ENCODE measurements at regions not wholly inside any gene's neighbourhood (a gene's known extent, or its start where the extent isn't known, plus 50 kb on each side); places are given as distances from the start of the nearest gene placed in this dataset.

DNA sequence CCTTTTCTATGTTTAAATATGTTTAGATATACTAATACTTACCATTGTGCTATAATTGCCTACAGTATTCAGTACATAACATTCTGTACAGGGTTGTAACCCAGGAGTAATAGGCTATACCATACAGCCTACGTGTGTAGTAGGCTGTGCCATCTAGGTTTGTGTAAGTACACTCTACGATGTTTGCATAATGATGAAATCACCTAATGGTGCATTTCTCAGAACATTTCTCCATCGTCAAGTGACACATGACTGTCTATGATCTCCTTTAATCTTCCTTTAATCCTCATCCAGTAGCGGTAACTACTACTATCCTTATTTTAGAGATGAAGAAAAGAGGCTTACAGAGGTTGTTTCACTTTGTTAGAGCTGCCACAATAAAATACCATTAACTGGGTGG lies 369.2 kb downstream of the PLK2 start:
- DNase-seq: no peak

DNA sequence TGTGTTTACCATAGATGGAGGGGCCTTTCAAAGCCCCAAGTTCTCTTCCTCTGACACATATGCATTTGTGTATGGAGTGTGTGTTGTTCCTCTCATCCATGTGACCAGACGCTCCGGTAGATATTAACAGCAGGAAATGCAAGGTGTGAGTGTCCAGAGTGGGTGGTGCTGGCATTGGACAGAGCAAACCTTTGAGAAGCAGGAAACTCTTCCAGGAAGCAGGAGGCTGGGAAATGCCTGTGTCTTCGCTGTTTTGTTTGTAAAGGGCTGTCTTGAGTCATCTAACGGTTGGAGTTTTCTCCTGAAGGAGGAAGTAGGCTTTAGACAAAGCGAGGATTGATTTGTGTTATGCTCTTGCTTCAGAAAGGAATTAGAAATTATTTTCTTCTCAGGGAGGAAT lies 370.9 kb downstream of the PLK2 start:
- DNase-seq: no peak

DNA sequence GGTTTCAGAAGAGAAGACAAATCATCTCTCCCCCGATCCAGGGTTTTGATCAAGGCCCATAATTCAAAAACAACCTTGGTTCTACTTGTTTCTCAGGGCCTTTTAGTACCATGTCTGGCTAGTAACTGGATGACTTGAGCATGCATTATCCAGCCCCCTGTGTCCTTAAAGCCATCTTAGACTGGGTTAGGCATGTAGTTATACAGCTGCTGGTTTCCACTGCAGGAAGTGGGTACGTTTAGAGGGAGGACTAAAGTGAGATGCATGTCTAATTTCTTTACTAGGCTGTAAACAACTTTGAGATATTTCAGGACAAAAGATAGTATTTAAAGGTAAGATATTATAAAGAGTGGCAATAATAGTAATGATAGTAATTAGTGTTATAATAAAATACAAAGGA lies 372.0 kb downstream of the PLK2 start:
- DNase-seq: no peak

DNA sequence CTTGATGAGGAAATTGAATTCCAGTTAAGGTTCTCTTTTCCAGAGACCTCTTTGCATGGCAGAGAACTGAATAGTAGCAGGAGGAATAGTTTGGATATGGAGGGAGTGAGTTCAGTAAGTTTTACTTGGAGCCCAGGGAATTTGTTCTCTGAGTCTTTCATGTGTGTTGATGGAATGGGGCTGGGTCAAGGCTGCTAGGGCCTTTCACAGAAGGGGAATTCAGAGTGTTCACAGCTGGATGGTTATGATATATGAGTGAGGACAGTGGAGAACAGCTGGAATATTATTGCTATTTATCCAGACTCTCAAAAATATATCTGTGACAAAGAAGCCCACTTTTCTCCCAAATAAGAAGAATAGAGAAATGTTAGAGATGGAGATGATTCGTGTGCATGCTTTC lies 372.8 kb downstream of the PLK2 start:
- DNase-seq: no peak

DNA sequence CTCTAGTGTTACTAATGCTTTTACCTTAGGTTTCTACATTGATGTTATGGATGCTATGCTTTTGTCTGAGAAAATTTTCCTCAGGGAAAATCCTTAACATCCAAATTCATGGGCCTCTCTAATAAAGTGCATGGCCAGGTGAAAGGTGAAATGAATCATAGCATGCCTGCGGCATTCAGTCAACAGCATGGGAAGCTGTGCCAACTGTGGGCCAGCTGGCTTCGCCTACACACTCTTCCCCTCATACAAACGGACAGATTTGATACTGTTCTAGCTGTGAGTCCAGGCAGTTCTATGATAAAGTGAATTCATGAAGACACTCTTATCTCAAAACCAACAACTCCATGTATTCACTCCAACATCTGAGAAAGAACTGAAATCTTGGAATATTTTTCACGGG lies 374.1 kb downstream of the PLK2 start:
- no peak for DNase-seq

DNA sequence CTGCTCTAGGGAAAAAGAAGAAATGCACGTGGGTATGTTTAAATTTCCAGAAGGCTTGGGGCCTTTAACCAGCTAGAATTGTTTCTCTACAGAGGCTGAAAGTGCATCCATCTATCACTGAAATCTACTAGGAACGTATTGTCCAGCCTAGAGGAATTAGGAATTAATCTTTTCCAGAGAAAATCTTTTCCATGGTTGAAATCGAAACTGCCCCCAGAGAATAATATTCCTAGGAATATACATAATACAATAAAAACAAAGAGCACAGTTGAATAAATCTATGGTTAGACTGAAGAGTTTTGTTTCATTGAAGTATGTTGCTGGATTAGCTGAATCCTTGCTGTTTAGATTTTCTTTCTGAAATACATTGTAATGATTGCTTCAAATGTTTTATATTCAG lies 378.5 kb downstream of the PLK2 start:
- DNase-seq: no peak

DNA sequence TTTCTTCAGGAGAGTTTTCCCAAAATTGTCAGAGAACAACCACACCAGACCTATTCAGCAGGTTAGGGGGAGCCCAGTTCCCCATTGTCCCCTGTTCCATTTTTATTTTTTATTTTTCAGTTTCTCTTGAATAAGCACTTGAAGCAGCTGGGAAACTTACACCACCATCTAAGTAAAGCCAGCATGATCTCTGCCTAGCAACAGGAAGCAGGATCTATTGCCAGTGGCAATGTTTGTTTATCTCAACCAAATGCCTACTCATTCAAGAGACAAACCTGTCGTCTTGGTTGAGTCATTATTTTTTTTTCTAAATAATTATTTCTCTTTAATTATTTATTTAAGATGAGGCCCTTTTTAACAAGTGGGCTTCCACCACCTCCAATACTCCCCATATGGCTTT lies 379.3 kb downstream of the PLK2 start:
- DNase-seq: no peak

DNA sequence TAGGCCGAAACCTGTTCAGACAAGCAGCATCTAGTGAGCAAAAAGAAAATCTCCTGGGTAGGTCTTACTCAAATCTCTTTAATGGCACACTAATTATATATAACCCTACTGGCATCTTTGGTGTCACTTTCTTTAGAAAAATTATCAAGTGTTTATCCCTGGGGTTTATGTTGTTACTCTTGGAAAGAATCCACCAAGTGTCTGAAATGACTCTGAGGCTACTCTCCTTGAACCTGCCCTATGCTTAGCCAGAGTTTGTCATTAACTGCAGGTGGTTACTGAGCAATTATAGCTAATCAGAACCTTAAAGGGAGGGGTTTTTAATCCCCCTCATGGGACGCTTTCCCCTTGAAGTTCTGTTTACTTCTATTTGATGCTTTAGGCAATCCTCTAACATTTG lies 381.9 kb downstream of the PLK2 start:
- DNase-seq: no peak

DNA sequence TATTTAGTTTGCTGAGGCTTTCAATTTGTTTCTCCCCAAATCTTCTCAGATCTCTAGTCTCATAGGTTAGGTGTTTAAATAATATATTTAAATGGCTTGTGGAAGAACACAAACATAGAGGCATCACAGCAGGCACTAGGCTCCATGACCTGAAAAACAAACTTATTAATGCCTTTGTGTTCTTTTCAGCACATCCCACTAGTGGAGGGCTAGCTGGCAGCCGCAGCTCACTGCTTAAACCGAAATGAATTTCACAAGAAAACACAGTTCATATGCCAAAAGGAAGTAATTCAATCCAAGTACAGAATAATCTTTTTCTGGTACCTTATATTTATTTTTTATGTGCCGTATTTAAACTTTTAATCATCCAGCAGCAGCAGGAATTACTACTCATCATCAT lies 382.5 kb downstream of the PLK2 start:
- no peak for DNase-seq

DNA sequence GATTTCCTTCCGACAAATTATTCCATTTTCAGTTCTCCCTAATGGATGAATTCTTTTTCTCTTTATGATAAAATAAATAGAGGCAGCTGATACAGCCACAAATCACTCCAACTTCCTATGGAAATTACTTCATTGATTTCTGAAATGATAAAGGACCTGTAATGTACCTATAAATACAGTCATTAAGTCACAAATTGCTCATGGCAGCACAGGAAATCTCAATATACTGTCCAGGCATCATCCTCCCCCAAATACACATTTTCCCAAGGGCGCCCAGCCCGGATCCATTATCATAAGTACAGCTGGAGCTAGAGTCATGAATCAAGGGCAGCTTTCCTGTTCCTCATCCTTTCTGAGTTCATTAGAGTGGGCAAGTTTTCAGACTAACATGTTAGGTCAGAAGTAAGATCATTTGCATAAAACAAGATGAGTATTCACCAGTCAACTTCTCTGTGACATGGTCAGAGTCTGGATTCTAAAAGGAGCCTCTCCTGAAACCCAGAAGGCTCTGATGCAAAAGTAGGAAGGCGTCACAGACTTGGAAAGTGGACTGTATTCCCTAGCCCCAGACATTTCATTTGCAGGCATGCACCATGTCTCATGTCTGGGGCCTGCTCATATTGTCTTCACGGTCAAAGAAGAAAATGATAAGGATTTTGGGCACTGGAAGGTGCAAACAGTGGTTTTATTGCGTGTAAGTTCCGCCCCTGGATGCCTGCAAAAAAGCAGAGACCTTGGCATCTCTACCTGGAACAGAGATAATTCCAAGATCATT lies 383.2 kb downstream of the PLK2 start:
- DNase-seq: no peak

DNA sequence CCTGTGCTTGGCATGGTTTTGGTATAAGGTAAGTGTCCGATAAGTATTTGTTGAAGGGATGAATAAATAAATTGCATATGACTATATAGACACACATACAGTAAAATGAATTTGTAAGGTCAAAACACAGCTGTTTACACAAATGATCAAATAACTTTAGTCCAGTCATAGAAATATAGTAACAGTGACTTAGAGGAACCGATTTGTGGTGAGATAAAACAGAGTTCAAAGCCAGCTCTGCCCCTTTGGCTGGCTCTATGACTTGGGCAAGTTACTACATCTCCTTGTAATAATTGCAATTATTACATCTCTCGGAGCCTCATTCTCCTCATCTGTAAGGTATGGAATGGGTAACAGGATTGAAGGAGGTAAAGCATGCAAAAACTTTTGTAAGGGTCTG lies 384.0 kb downstream of the PLK2 start:
- DNase-seq: no peak

DNA sequence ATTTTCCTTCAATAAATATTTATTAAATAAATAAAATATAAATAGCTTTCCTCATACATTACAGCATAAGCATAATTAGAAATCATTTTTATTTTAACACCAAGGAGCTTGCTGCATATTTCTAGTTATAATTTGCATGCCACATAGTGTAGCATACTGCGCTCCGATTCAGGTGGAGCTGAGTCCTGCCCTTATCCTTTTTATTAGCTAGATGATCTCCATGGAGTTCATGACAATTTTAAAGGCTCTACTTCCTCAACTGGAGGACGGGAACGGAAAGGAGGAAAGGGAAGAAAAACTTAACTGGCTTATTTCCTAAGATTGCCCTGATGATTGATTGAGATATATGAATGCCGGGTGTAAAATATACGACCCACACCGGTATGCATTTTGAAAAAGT lies 385.2 kb downstream of the PLK2 start:
- DNase-seq: no peak

DNA sequence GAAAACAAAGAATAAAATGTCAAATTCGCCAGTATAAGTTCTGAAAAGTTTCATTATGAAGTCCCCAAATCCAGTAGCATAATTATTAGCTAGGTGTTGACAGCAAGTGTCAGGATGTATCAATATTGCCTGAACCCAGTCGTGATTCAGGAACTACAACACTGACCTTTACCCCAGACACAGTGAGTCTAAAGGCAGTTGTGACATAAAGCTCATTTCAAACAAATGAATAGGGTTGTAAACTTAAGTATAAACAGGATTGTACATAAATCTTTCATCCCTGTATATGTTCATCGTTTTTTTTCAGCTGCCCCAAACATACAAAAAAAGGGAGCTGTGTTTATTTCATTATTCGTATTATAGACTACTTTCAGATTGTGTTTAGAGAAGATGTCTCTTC lies 385.7 kb downstream of the PLK2 start:
- no peak for DNase-seq

DNA sequence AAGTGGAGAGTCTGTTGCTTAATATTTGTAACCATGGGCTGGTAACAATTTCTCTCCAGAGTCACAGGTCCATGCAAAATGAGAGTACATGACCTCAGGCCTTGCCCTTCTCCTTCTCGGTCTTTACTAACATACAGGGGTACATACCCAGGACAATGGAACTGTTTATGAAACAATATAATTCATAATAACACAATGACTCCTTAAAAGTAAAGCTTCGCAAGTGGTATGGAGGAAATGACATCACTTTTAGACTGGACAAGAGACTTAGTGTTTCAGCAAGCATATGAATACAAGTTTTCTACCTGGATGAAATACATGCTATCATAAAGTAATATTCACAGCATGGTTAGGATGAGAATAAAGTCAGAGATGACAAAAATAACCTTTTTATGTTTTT lies 386.6 kb downstream of the PLK2 start:
- no peak for DNase-seq

DNA sequence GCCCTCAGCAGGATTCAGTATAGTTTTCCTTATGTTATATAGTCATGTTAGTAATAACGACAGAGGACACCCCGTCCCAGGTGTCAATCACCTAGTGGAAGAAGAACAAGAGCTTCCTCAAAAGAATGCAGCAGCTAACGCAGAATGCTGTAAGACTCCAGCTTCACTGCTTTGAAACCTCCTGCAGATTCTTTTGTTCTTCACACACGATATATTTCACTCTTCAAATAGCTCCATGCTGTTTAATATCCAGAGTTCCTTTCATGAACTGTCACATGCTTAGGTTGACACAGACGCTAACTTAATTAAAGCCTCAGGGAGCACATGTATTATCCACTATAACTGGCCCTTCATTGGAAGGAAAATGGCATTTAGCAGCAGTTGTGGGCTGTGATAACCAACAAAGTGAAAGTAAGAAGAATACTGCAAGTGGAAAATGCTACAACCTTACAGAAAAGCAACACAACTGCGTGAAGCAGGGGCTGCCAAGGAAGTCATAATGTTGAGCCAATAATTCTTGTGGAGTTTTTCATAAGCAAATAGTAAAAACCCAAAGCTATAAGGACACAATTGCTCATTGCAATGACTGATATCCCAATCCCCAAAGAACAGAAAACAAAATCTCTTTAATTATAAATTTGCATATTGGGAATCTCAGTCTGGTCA lies 387.5 kb downstream of the PLK2 start:
- no peak for DNase-seq

DNA sequence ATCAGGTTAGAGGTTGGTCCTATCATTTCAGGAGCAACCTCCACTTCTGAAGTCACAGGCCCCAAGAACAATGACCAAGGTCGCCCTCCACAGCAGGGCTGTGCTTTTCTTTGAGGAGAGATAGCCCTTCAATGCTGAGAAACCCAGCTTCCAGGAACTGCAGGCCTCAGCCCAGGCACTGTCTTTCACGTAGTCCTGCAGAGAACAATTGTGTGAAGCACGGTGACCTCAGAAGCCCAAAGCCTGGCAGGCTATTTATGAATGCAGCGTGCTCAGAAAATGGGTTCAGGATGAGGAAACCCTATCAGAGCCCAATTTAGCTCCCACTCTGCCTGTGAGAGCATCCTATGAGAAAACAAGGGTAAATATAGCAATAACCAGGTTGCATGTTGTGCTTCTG lies 388.3 kb downstream of the PLK2 start:
- DNase-seq: no peak

DNA sequence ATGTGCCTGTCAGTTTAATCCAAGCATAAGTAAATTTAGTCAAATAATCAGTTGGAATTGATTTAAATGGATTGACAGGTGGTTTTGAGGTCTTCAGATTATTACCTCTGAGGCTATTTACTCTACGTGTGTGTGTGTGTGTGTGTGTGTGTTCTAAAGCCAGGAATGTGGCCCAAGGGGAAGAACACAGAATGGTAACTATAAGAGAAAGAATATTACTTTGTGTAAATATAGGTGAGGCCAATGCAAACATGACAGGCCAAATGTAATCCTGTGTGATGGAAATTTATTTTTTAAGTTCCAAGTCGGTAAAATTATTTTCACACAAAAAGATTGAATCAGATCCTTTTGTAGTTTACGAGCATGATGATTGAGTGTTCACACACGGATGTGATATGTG lies 390.0 kb downstream of the PLK2 start:
- no peak for DNase-seq

DNA sequence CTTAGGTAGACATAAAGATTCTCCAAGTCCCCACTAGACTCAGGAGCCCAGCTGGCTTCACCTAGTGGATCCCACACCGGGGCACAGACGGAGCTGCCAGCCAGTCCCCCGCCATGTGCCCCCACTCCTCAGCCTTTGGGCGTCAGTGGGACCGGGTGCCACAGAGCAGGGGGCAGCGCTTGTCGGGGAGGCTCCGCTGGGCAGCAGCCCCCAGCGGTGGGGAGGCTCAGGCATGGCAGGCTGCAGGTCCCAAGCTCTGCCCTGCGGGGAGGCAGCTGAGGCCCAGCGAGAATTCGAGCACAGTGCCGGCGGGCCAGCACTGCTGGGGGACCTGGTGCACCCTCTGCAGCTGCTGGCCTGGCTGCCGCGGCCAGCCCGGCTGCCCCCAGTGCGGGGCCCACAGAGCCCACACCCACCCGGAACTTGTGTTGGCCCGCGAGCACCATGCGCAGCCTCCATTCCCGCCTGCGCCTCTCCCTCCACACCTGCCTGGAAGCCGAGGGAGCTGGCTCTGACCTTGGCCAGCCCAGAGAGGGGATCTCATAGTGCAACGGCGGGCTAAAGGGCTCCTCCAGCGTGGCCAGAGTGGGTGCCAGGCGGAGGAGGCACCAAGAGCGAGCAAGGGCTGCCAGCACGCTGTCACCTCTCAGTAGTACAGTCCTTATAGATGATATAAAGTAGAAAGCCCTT lies 390.7 kb downstream of the PLK2 start:
- no peak for DNase-seq

DNA sequence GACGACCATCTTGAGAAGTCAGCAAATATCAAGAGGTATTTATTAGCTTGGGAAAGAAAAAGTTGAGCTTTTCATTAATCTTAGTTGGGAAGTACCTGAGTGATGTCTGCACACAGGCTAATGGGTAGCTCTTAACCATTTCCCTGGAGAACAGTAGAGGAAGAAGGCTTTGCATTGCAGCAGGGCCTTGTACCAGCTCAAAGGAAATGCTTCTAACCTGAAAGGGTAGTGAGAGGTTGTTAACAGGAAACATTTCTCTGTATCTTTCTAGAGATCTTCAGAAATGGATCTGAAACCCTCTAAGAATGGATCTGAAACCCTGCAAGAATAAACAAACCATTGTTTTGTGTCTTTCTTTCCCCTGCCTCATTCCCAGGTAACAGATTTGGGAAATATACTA lies 393.3 kb downstream of the PLK2 start:
- DNase-seq: no peak

DNA sequence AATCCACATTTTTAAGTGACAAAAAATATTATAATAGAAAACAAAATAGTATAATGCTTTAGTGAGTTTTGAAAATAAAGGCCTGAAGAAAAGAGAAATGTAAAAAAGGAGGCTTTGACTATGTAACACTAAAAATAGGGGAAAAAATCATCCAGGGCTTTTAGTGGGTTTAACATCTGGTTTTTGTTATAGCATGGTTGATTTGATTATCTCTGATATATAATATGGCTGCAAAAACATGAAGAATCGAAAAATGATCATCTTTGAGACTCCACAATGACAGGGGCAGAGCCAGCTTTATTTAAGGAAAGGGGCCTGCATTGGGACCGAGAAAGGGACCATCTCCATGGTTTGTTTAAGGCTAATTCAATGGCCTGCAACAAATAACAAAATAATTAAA lies 393.8 kb downstream of the PLK2 start:
- DNase-seq: no peak

DNA sequence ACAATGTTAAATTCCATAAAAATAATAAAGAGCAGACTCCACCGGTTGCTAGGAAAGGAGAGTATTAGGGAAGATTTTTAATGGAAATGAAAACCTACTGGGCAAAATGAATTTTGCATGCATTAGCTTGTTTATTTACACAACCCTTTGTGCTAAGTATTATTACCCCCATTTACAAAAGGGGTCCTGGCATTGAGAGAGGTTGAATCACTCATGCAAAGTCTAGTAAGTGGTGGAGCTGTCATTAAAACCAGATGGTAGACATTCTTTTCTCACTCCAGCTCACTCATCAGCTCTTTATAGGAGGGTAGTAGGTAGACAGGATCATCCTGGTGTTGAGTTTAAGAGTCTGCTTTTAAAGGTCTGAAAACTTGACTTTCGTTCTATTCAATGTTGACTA lies 395.1 kb downstream of the PLK2 start:
- DNase-seq: no peak

DNA sequence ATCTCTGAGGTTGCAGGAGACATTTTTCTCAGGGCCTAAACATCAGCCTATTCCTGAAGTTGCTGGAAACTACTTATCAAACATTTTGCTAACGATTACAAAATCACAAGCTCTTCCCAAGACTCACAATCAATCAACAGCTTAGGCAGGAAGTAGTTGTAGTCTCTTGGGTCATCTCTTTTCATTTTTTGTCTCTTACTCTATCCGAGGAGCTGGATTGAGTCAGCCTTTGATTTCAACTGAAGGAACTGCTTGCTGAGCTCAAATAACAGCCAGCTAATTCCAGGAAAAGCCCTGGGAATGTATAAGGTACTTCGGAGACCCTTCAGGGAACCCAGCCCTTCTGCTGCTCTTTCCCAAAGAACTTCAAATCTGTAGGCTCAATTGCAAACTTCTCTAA lies 398.9 kb downstream of the PLK2 start:
- DNase-seq: no peak

DNA sequence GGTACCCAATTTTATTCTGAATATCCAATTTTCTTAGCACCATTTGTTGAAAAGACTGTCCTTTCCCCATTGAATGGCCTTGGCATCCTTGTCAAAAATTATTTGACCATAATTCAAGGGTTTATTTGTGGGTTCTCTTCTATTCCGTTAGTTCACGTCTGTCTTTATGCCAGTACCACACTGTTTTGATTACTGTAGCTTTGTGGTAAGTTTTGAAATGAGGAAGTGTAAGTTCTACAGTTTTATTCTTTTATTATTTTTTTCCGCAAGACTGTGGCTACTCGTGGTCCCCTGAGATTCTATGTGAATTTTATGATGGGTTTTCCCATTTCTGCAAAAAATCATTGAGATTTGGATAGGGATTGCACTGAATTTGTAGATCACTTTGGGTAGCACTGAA lies 402.6 kb downstream of the PLK2 start:
- DNase-seq: no peak

DNA sequence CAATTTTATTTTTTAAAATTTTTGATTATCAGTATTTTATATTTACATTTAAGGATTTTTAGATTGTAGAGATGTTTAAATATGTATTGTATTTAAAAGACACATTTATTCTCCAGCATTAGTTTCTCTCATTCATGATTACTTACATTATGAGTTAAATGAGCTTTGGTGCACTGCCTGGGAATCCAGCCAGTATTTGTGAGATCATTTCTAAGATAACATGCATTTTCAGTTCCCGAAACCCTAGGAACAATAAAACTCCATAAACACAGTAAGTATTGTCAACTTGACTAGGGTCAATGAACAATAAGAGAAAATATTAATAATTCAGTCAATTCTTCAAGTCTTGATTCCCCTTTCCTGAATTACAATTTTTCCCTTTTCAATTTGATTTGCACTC lies 403.3 kb downstream of the PLK2 start:
- DNase-seq: no peak

DNA sequence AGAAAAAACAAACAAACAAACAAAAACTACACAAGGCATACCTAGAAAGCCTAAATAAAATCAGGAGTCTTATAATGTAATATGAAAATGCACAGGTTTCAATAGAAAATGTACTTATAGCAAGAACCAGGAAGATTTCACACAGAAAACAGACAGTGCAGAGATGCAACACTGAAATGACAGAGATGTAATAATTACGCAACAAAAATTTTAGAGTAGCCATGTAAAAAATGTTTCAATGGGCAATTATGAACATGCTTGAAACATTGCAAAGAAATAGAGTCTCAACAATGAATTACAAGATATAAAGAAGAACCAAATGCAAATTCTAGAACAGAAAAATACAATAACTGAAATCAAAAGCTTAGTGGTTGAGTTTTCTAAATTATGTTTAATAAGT lies 405.9 kb downstream of the PLK2 start:
- no peak for DNase-seq
